Thymus (tissue), 11 donors: ENCODE measurements at regions not wholly inside any gene's neighbourhood (a gene's known extent, or its start where the extent isn't known, plus 50 kb on each side); places are given as distances from the start of the nearest gene placed in this dataset.

Experiments
- DNase-seq, 9 donors: peaks; one replicate each; pipeline ENCODE4 v3.0.0-alpha.2; 2013; ENCODE audit warnings: low spot score in 9 of 9, low read depth in 6 of 9, missing footprints in 1 of 9
- H3K27ac ChIP-seq, 2 donors: one replicate each; pipeline ENCODE4 v1.5.1; 2013; ENCODE audit warnings: control low read depth in 1 of 2, low read depth in 1 of 2, low read length in 1 of 2, mild to moderate bottlenecking in 1 of 2, moderate library complexity in 1 of 2
- H3K27me3 ChIP-seq, 2 donors: one replicate each; pipeline ENCODE4 v1.5.1; 2013; ENCODE audit warnings: low read length in 1 of 2; ENCODE audit not compliant: control insufficient read depth in 2 of 2, insufficient read depth in 1 of 2
- H3K36me3 ChIP-seq, 2 donors: one replicate each; pipeline ENCODE4 v1.5.1; 2013; ENCODE audit warnings: low read length in 1 of 2, mild to moderate bottlenecking in 1 of 2, moderate library complexity in 1 of 2; ENCODE audit not compliant: control insufficient read depth in 2 of 2, insufficient read depth in 2 of 2
- H3K4me1 ChIP-seq, 2 donors: one replicate each; pipeline ENCODE4 v1.5.1; 2013; ENCODE audit warnings: low read length in 2 of 2; ENCODE audit not compliant: control insufficient read depth in 2 of 2, insufficient read depth in 2 of 2
- H3K4me3 ChIP-seq, 2 donors: one replicate each; pipeline ENCODE4 v1.5.1; 2013; ENCODE audit warnings: low read length in 2 of 2, control low read depth in 1 of 2, mild to moderate bottlenecking in 1 of 2
- H3K9me3 ChIP-seq, 2 donors: one replicate each; pipeline ENCODE4 v1.5.1; 2013; ENCODE audit warnings: low read length in 1 of 2, mild to moderate bottlenecking in 1 of 2; ENCODE audit not compliant: control insufficient read depth in 2 of 2, insufficient read depth in 1 of 2
- WGBS: extraction: QIAGEN DNeasy Blood & Tissue Kit; methylation state at CpG from one replicate; pipeline ENCODE4 v1.1.7; 2013; 5-methylcytosine and 5-hydroxymethylcytosine counted together
- donor health status: healthy.

- Histone ChIP-seq H3K9me3 (no peaks in the 10 kb centered on the region), H3K4me3 (no peak overlapping the region), H3K4me1 (no peaks in the 10 kb centered on the region), H3K27me3 (no peaks in the 10 kb centered on the region), H3K36me3 (no peaks in the 10 kb centered on the region), H3K27ac (no peak overlapping the region)
- no peak for DNase-seq
- 96% methylated on average over 2 of the region's 2 CpGs for WGBS
Observed at GRCh38 chr13:63120883-63121282, 1705.2 kb upstream of the PCDH20 start.

- Histone ChIP-seq H3K27ac (no peak overlapping the region), H3K4me1 (no peaks in the 10 kb centered on the region), H3K4me3 (no peak overlapping the region), H3K9me3 (no peaks in the 10 kb centered on the region), H3K36me3 (no peaks in the 10 kb centered on the region), H3K27me3 (no peaks in the 10 kb centered on the region)
- no peak for DNase-seq
- WGBS: 96% methylated on average over 15 of the region's 15 CpGs
Observed at GRCh38 chr13:63117710-63118109, 1702.1 kb upstream of the PCDH20 start.

GRCh38 chr13:63112799-63113395 is 1697.2 kb upstream of the PCDH20 start:
- WGBS: 97% methylated on average over 2 of the region's 2 CpGs
- H3K36me3 ChIP-seq: no peaks in the 10 kb centered on the region

GRCh38 chr13:63110466-63110865 is 1694.8 kb upstream of the PCDH20 start:
- H3K27ac ChIP-seq: no peak overlapping the region
- no peak overlapping the region for H3K4me3 ChIP-seq
- 84% methylated on average over 1 of the region's 1 CpG for WGBS
- no peak for DNase-seq
- H3K36me3 ChIP-seq: no peaks in the 10 kb centered on the region
- H3K9me3 ChIP-seq: no peaks in the 10 kb centered on the region
- H3K4me1 ChIP-seq: no peaks in the 10 kb centered on the region
- no peaks in the 10 kb centered on the region for H3K27me3 ChIP-seq

More at GRCh38 chr13:63112799-63113395, 1697.2 kb upstream of the PCDH20 start:
- H3K9me3 ChIP-seq: no peaks in the 10 kb centered on the region
- H3K27ac ChIP-seq: no peak overlapping the region
- DNase-seq: no peak
- no peaks in the 10 kb centered on the region for H3K27me3 ChIP-seq
- no peak overlapping the region for H3K4me3 ChIP-seq
- H3K4me1 ChIP-seq: no peaks in the 10 kb centered on the region

GRCh38 chr13:63107179-63107943 is 1691.7 kb upstream of the PCDH20 start:
- Histone ChIP-seq H3K9me3 (no peaks in the 10 kb centered on the region), H3K4me3 (no peak overlapping the region), H3K27ac (no peak overlapping the region), H3K4me1 (no peaks in the 10 kb centered on the region), H3K36me3 (no peaks in the 10 kb centered on the region), H3K27me3 (no peaks in the 10 kb centered on the region)
- WGBS: 90% methylated on average over 5 of the region's 5 CpGs
- DNase-seq: no peak

- H3K27ac ChIP-seq: no peak overlapping the region
- no peak overlapping the region for H3K4me3 ChIP-seq
- no peaks in the 10 kb centered on the region for H3K9me3 ChIP-seq
- H3K36me3 ChIP-seq: no peaks in the 10 kb centered on the region
- H3K4me1 ChIP-seq: no peaks in the 10 kb centered on the region
- DNase-seq: no peak
- no peaks in the 10 kb centered on the region for H3K27me3 ChIP-seq
- WGBS: 99% methylated on average over 1 of the region's 1 CpG
Observed at GRCh38 chr13:63094717-63095116, 1679.1 kb upstream of the PCDH20 start.

GRCh38 chr13:63093907-63094469 is 1678.3 kb upstream of the PCDH20 start:
- DNase-seq: no peak
- Histone ChIP-seq H3K27me3 (no peaks in the 10 kb centered on the region), H3K9me3 (no peaks in the 10 kb centered on the region), H3K4me3 (no peak overlapping the region), H3K27ac (no peak overlapping the region), H3K36me3 (no peaks in the 10 kb centered on the region), H3K4me1 (no peaks in the 10 kb centered on the region)

GRCh38 chr13:63092456-63092855 is 1676.8 kb upstream of the PCDH20 start:
- 100% methylated on average over 1 of the region's 1 CpG for WGBS

GRCh38 chr13:63090524-63090923 is 1674.9 kb upstream of the PCDH20 start:
- 68% methylated on average over 1 of the region's 1 CpG for WGBS

More at GRCh38 chr13:63092456-63092855, 1676.8 kb upstream of the PCDH20 start:
- H3K4me3 ChIP-seq: no peak overlapping the region
- H3K27ac ChIP-seq: no peak overlapping the region
- DNase-seq: no peak
- H3K36me3 ChIP-seq: no peaks in the 10 kb centered on the region
- no peaks in the 10 kb centered on the region for H3K27me3 ChIP-seq
- no peaks in the 10 kb centered on the region for H3K9me3 ChIP-seq
- no peaks in the 10 kb centered on the region for H3K4me1 ChIP-seq

More at GRCh38 chr13:63090524-63090923, 1674.9 kb upstream of the PCDH20 start:
- no peaks in the 10 kb centered on the region for H3K4me1 ChIP-seq
- H3K27me3 ChIP-seq: no peaks in the 10 kb centered on the region
- DNase-seq: no peak
- no peak overlapping the region for H3K4me3 ChIP-seq
- no peaks in the 10 kb centered on the region for H3K36me3 ChIP-seq
- no peak overlapping the region for H3K27ac ChIP-seq
- H3K9me3 ChIP-seq: no peaks in the 10 kb centered on the region
